ENCODE measurements at regions not wholly inside any gene's neighbourhood (a gene's known extent, or its start where the extent isn't known, plus 50 kb on each side); places are given as distances from the start of the nearest gene placed in this dataset.

- no peak for ATAC-seq (ENCODE audit: low read depth)
- TF ChIP-seq EZH2 (IDR thresholded peaks at IDR 0.05; ENCODE audit: borderline replicate concordance, insufficient read depth, low read depth, low read length, poor library complexity, severe bottlenecking) (no peak), CTCF (IDR thresholded peaks at IDR 0.05) (no peak)
- intact Hi-C loops (cut with micrococcal nuclease) = no loop called here
- H3K4me2 ChIP-seq (replicated peaks; ENCODE audit: low read depth, low read length, poor library complexity, severe bottlenecking) = no peak overlapping the region
- ChIA-PET POLR2A (no interaction called here), CTCF (no interaction called here)
- H3K27ac Mint-ChIP-seq = no peak overlapping the region
- H3K9ac ChIP-seq (ENCODE audit: low read length) = no peak overlapping the region
- H3K79me2 ChIP-seq (ENCODE audit: control insufficient read depth, insufficient read depth, low read length) = no peaks in the 10 kb centered on the region
- no peaks in the 10 kb centered on the region for H3K27me3 Mint-ChIP-seq
- no peak overlapping the region for H3K4me3 Mint-ChIP-seq
- no peaks in the 10 kb centered on the region for H3K4me1 Mint-ChIP-seq
- H3K36me3 ChIP-seq (replicated peaks in 1 of 2; ENCODE audit: control extremely low read depth in 1 of 2, control insufficient read depth in 1 of 2, extremely low read depth in 1 of 2, insufficient read depth in 2 of 2, low read length in 1 of 2) = no peaks in the 10 kb centered on the region
- WGBS (ENCODE audit: insufficient coverage) = 59% methylated on average over 2 of the region's 4 CpGs
- H3K27ac ChIP-seq (ENCODE audit: low read length in 2 of 2) = no peak overlapping the region
- no peak overlapping the region for H3K4me3 ChIP-seq (ENCODE audit: control extremely low read depth in 1 of 5, extremely low read depth in 1 of 5, insufficient read depth in 1 of 5, low read depth in 2 of 5, low read length in 4 of 5)
- peaks cover 12% of the 10 kb centered on the region for H3K9me3 Mint-ChIP-seq (ENCODE audit: insufficient read depth)
- no peak for DNase-seq
- no peaks in the 10 kb centered on the region for H3K4me1 ChIP-seq (ENCODE audit: control insufficient read depth in 2 of 2, insufficient read depth in 2 of 2, low read length in 2 of 2)
- no peak overlapping the region for H2AFZ ChIP-seq (ENCODE audit: insufficient read depth, low read depth, low read length, poor library complexity, severe bottlenecking)
- H3K27me3 ChIP-seq (replicated peaks in 1 of 4; ENCODE audit: control extremely low read depth in 1 of 4, control insufficient read depth in 3 of 4, insufficient read depth in 4 of 4, low read length in 3 of 4) = no peaks in the 10 kb centered on the region
- H4K20me1 ChIP-seq (ENCODE audit: control insufficient read depth, insufficient read depth, low read length, poor library complexity, severe bottlenecking) = no peaks in the 10 kb centered on the region
- H3K9me3 ChIP-seq (ENCODE audit: control extremely low read depth in 1 of 3, control insufficient read depth in 2 of 3, insufficient read depth in 1 of 3, low read length in 2 of 3) = no peaks in the 10 kb centered on the region
These were observed 412.8 kb downstream of the KIF2B start for GRCh38 chr17:54235571-54235970.

DNA sequence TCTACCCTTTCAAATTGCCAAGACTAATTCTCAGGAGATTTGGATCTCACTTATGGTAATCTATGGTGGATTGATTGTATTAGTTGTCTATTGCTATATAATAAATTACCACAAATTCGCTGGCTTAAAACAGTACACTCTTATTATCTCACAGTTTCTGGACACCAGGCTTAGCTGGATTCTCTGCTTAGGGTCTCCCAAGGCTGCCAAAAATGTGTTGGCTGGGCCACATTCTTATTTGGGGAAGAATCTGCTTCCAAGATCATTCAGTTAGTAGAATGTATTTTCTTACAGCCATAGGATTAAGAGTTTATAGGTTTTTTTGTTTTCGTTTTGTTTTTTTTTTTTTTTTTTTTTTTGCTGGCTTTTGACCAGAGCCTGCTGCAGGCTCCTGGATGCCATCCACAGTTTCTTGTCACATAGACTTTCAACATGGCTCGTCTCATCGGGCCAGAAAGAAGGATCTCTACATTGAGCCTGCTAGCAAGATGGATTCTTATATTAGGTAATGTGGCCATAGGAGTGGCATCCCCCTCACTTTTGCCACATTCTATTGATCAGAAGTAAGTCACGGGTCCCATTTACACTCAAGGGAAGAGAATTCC is 415.3 kb downstream of the KIF2B start:
- WGBS (ENCODE audit: insufficient coverage) = no CpG with 5 or more reads among the region's 5 CpGs
- H3K4me1 ChIP-seq (ENCODE audit: control insufficient read depth in 2 of 2, insufficient read depth in 2 of 2, low read length in 2 of 2) = no peaks in the 10 kb centered on the region
- no peak overlapping the region for H3K4me2 ChIP-seq (replicated peaks; ENCODE audit: low read depth, low read length, poor library complexity, severe bottlenecking)
- no peaks in the 10 kb centered on the region for H3K9me3 ChIP-seq (ENCODE audit: control extremely low read depth in 1 of 3, control insufficient read depth in 2 of 3, insufficient read depth in 1 of 3, low read length in 2 of 3)
- Mint-ChIP-seq H3K27me3 (no peaks in the 10 kb centered on the region), H3K4me1 (no peaks in the 10 kb centered on the region), H3K4me3 (no peak overlapping the region), H3K27ac (no peak overlapping the region), H3K9me3 (ENCODE audit: insufficient read depth) (peaks cover 7% of the 10 kb centered on the region)
- H3K27me3 ChIP-seq (replicated peaks in 1 of 4; ENCODE audit: control extremely low read depth in 1 of 4, control insufficient read depth in 3 of 4, insufficient read depth in 4 of 4, low read length in 3 of 4) = no peaks in the 10 kb centered on the region
- H3K36me3 ChIP-seq (replicated peaks in 1 of 2; ENCODE audit: control extremely low read depth in 1 of 2, control insufficient read depth in 1 of 2, extremely low read depth in 1 of 2, insufficient read depth in 2 of 2, low read length in 1 of 2) = no peaks in the 10 kb centered on the region
- H2AFZ ChIP-seq (ENCODE audit: insufficient read depth, low read depth, low read length, poor library complexity, severe bottlenecking) = no peak overlapping the region
- CTCF ChIA-PET = no interaction called here
- POLR2A ChIA-PET = no interaction called here
- intact Hi-C loops (cut with micrococcal nuclease) = no loop called here
- ATAC-seq (ENCODE audit: low read depth) (no peak), DNase-seq (no peak)
- no peak overlapping the region for H3K27ac ChIP-seq (ENCODE audit: low read length in 2 of 2)
- H4K20me1 ChIP-seq (ENCODE audit: control insufficient read depth, insufficient read depth, low read length, poor library complexity, severe bottlenecking) = no peaks in the 10 kb centered on the region
- TF ChIP-seq CTCF (IDR thresholded peaks at IDR 0.05) (no peak), EZH2 (IDR thresholded peaks at IDR 0.05; ENCODE audit: borderline replicate concordance, insufficient read depth, low read depth, low read length, poor library complexity, severe bottlenecking) (no peak)
- H3K4me3 ChIP-seq (ENCODE audit: control extremely low read depth in 1 of 5, extremely low read depth in 1 of 5, insufficient read depth in 1 of 5, low read depth in 2 of 5, low read length in 4 of 5) = no peak overlapping the region
- H3K9ac ChIP-seq (ENCODE audit: low read length) = no peak overlapping the region
- H3K79me2 ChIP-seq (ENCODE audit: control insufficient read depth, insufficient read depth, low read length) = no peaks in the 10 kb centered on the region
